Kidney epithelial cell (primary cell): ENCODE measurements at regions not wholly inside any gene's neighbourhood (a gene's known extent, or its start where the extent isn't known, plus 50 kb on each side); places are given as distances from the start of the nearest gene placed in this dataset.

Source experiments
- DNase-seq: peaks from one replicate; pipeline ENCODE4 v3.0.0-alpha.2; 2010; ENCODE audit warnings: low read depth
- H3K27me3 ChIP-seq: 2 replicates; pipeline ENCODE4 v1.6.0; 2011; ENCODE audit warnings: low read length; ENCODE audit not compliant: control insufficient read depth, insufficient read depth
- H3K36me3 ChIP-seq: 2 replicates; pipeline ENCODE4 v1.5.1; 2011; ENCODE audit warnings: low read length; ENCODE audit not compliant: control insufficient read depth, insufficient read depth
- H3K4me3 ChIP-seq: 2 replicates; pipeline ENCODE4 v1.5.1; 2011; ENCODE audit warnings: low read depth, mild to moderate bottlenecking, control low read depth, low read length
- TF ChIP-seq, protein P1 (sequence below): IDR thresholded peaks from 2 replicates; pipeline ENCODE4 v1.5.1; 2011; ENCODE audit warnings: mild to moderate bottlenecking, moderate library complexity, low read length, control low read depth, inconsistent platforms; ENCODE audit not compliant: insufficient read depth, poor library complexity, severe bottlenecking

GRCh38 chr9:86839522-86839921, 107.8 kb downstream of the GAS1 start:
- TF ChIP-seq, protein P1, sequence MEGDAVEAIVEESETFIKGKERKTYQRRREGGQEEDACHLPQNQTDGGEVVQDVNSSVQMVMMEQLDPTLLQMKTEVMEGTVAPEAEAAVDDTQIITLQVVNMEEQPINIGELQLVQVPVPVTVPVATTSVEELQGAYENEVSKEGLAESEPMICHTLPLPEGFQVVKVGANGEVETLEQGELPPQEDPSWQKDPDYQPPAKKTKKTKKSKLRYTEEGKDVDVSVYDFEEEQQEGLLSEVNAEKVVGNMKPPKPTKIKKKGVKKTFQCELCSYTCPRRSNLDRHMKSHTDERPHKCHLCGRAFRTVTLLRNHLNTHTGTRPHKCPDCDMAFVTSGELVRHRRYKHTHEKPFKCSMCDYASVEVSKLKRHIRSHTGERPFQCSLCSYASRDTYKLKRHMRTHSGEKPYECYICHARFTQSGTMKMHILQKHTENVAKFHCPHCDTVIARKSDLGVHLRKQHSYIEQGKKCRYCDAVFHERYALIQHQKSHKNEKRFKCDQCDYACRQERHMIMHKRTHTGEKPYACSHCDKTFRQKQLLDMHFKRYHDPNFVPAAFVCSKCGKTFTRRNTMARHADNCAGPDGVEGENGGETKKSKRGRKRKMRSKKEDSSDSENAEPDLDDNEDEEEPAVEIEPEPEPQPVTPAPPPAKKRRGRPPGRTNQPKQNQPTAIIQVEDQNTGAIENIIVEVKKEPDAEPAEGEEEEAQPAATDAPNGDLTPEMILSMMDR, result no peak
- H3K4me3 ChIP-seq, result no peak overlapping the region
- DNase-seq, result no peak
- H3K27me3 ChIP-seq, result peaks cover 3% of the 10 kb centered on the region
- no peaks in the 10 kb centered on the region for H3K36me3 ChIP-seq

GRCh38 chr9:86838519-86839497, 108.5 kb downstream of the GAS1 start:
- Histone ChIP-seq H3K36me3 (no peaks in the 10 kb centered on the region), H3K27me3 (peaks cover 3% of the 10 kb centered on the region), H3K4me3 (no peak overlapping the region)
- TF ChIP-seq, protein P1, result no peak
- no peak for DNase-seq

DNA sequence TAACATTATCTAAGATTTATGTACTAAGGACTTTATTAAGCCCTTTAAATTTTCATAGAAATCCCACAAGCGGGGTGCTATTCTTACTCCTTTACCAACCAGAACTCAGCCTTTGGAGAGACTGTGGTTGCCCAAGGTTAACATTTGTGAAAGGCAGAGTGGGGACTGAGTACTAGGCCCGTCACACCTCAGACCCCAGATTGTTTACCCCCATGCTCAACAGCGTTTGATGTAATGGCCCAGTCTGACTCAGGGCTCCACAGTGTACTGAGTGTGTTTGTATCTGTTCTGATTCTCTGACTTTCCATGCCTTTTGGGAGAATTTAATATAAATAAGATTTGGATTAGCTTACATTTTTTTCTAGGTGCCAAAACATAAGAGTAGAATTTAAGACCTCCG, 110.0 kb downstream of the GAS1 start:
- TF ChIP-seq, protein P1, result no peak
- Histone ChIP-seq H3K4me3 (no peak overlapping the region), H3K27me3 (peaks cover 3% of the 10 kb centered on the region), H3K36me3 (no peaks in the 10 kb centered on the region)
- DNase-seq, result no peak

DNA sequence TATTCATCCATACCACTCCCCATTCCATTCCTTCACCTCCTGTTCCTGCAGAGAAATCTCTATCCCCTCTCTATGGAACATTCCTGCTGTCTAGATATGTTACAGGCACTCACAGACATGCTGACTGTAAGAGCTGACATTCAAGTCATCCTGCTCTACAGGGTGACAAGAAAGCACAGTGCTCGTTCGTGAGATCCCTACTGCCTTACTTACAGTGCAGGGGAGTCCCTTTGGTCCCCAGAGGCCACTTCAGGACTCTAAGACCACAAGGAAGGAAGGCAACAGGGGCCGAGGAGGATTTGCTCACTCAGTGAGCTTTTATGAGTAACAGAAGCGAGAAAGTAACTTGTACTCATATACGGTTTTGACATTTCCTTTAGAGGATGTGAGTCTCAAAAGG, 110.5 kb downstream of the GAS1 start:
- TF ChIP-seq, protein P1, result no peak
- no peak for DNase-seq

DNA sequence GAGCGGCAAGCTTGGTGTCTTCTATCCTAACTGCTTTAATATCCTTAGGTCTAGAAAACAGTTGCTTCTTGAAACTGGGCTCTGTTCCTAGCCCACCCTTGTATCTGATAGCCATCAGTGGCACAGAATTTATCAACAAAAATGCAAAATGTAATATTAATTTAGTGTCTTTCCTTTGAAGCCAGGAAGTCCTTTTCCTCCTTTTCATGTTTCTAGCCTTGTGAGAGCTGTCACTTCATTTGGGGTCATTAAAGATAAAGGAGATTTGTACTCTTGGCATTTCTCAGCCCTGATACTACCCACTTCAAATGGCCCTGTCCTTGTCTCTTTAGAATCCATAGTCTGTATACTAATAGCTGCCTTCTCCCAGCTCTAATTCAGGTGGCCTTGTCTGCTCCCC, 111.0 kb downstream of the GAS1 start:
- peaks cover 3% of the 10 kb centered on the region for H3K27me3 ChIP-seq
- H3K4me3 ChIP-seq, result no peak overlapping the region
- DNase-seq, result no peak
- TF ChIP-seq, protein P1, result no peak
- H3K36me3 ChIP-seq, result no peaks in the 10 kb centered on the region

More for the DNA sequence above, 110.5 kb downstream of the GAS1 start:
- Histone ChIP-seq H3K36me3 (no peaks in the 10 kb centered on the region), H3K4me3 (no peak overlapping the region), H3K27me3 (peaks cover 3% of the 10 kb centered on the region)

DNA sequence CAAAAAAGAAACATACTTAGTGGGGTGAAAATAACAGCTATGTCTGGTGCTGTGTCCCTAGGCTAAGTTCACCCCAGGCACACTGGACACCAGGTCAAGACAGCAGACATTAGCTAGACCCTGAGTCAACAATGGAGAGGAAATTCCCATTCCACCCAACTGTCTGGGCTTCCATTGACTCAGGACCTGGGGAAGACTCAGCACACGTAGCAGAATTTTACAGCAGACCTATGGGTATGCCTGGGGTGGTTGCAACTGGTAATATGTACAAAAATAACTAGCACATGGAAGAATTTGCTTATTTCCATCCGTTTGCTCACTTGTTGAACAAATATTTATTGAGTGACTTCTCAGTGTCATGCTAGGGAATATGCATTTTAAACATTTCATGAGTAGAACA, 117.0 kb downstream of the GAS1 start:
- no peak overlapping the region for H3K4me3 ChIP-seq
- no peak for DNase-seq
- no peaks in the 10 kb centered on the region for H3K36me3 ChIP-seq
- TF ChIP-seq, protein P1, result no peak
- H3K27me3 ChIP-seq, result no peaks in the 10 kb centered on the region
